Amniotic epithelial cell (primary cell): ENCODE measurements at regions not wholly inside any gene's neighbourhood (a gene's known extent, or its start where the extent isn't known, plus 50 kb on each side); places are given as distances from the start of the nearest gene placed in this dataset.

Experiments
- DNase-seq: peaks from one replicate; pipeline ENCODE4 v3.0.0-alpha.2; 2010; ENCODE audit warnings: low read depth

DNA sequence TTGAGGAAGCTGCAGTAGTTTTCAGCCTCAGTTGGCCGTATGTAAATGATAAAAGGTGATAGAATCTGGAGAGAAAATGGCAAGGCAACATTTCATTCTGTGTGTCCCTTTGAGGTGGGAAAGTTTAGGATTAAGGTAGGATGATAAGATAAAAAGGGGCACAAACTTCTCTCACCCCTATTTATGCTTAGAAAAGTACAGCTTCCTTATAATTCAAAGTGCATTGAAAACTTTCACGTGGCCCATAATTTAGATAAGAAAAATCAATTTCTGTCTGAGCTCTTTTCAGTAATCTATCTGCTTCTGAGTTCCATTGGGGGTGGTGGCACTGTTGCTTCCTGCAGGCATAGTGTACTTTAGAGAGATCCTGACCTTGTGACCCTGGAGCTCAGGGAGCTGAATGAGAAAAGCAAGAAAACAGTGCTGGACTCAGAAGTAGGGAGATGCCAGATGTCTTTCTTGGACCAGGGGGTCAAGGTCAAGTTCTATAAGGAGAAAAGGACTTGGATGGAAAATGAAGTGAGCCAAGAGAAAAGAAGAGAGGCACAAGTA, 187.3 kb downstream of the NDFIP2 start:
- no peak for DNase-seq

DNA sequence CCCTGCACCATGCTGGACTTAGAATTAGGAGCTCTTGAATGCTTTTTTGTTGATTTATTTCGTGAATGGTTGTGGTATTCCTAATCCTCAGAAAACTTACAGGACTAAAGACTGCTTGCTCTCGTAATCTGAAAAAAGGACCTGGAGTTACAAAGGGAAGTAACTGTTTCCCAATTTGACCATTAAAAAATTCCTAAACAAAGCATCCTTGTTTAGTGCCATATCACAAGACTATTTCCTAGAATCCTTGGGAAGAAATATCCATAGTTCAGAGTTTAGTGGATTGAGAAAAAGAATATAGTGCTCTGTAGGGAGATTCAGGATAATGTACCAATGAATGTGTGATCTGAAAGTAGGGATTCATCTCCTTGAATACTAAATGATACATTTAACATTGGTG, 186.8 kb downstream of the NDFIP2 start:
- DNase-seq, result no peak

DNA sequence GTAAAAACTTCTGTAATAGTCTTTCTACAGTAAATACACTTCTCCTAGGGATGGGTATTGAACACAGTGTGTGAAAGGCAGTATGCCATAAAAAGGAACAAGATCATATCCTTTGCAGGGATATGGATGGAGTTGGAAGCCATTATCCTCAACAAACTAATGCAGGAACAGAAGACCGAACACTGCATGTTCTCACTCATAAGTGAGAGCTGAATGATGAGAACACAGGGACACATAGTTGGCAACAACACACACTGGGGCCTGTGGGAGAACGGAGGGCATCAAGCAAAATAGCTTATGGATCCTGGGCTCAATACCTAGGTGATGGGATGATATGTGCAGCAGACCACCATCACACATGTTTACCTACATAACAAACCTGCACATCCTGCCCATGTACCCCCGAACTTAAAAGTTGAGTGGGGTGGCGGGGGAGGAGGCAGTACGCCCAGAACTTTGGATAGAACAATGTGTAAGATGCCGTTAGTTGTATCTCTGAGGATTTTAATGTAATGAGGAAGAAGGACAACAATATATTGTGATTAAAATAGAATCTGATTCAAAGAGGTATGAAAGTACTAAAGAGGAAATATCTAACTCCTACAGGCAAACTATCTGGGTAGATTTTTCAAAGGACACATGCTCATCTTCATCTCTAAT, 183.2 kb downstream of the NDFIP2 start:
- DNase-seq, result no peak

DNA sequence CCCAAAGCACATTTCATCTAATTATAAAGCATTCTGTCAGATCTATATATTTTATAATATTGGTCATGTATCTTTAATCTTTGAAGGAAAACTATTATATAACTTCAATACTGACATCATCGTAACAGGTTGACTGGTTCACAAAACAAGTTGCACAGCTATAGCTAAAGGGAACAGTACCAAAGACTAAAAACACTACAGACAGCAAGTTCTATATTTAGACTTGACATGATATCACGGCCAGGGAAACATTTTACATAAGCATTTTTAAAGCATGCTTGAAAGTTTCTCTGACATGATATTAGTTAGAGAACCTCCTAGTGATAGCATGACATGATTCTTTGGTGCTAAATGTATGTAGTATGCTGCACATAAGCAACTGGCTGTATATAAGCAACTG, 182.5 kb downstream of the NDFIP2 start:
- DNase-seq, result no peak

DNA sequence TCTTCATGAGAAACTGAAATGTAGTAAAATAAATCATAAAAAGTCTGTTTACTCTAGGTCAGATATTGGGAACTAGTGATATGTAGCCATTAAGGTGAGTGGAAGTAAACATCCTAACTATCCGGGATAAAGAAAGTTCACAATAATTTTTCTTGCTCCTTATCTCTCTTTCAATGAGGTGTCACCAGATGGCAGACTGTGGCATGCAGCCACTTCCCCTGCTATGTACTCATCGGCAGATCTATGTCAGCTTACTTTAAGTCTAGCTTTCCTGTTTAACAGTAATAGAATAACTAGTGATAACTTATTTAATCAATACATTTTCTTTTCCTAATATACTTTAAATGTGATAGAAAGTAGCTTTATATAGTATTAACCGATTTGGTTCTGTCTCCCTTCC, 181.9 kb downstream of the NDFIP2 start:
- no peak for DNase-seq

DNA sequence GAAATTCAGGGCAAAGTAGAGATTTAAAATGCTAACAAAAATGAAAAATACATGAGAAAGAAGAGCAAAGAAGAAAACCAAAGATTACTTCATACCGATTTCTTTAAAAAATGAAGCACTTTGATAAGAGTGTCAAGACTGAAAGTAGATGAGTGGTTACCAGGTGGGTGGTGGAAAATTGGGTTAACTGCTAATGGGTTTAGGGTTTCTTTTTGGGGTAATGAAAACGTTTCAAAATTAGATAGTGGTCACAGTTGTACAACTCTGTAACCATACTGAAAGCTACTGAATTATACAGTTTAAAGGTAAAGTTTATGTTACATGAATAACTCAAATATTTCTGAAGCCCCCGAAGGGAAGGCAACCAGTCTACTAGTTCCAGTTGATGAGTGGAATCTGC, 179.4 kb downstream of the NDFIP2 start:
- no peak for DNase-seq

DNA sequence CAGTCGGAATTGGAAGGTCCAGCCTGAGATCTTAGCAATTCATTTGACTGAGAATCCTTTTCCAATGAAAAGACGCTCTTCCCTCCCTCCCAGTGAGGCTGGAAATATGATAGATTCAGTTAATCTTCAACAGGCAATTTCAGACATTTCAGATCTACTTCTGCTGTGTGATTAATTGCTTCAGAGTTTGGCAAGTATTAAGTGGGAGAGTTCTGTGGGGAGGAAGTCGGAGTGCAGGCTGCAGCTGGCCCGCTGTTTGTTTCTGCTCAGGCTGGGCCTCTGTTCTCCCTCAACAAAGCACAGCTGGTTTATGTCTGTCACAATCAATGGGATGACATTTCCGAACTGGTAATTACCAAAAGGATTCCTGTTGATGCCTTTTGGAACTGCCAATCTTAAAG, 178.2 kb downstream of the NDFIP2 start:
- DNase-seq, result peak; percentile 74

DNA sequence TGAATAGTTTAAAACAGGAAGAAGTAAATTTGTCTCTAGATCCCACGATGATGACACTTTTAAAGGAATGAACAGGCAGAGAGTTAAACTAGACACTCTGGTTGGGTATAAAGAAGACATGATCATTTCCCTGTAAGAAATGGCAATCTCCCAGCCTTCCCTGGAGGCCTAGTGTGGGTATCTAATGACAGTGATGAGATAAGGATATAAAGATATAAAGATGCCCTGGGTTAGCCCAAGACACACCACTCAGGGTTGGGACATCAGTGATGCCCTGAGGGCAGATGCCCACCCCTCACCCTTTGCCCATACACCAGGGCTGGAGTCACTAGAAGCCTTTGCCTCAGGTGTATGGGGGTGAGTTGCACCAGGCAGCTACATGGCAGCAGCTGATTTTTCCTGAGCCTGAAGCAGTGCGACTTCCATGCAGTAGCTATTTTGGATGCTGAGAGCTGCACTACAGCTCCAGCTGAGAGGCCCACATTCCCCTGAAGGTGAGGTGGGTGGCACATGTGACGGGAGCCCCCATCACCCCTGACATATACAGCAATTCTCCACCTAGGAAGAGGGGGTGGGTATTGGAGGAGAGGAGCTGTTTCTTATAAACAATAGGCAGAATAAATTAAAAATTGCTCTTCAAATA, 177.5 kb downstream of the NDFIP2 start:
- DNase-seq, result no peak

DNA sequence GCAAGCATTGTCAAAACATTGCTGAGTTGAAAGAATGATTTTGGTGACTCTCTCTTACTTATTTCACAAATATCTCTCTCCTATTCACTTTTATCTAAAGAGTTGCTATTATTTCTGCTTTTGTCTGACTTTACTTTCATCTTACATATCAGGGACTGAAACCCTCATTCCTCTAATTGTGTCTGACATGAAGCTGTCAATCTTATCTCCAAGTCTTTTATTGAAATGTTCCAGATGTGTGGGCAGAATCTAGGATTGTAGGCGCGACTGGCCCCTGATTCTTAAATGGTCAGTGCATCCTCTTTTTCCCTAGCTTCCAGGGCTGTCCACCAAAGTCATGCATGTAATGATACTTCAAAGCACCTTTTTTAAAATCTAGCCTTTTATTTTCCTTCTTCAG, 174.6 kb downstream of the NDFIP2 start:
- DNase-seq, result no peak

DNA sequence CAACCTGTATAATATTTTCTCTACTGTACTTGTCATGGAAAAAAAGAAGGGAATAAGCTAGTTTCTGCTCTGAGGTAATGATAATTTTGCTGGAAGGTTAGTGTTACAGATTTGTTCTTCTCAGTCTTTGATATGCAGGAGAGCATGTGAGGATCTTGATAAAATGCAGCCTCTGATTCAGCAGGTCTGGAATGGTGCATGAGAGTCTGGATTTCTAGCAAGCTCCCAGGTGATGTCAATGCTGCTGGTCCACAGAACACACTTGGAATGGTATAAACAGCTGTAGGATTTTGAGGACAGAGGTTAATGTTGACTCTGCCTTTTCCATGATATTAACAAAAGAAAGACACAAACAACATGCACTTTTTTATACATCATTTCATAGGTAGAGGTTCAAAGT, 173.6 kb downstream of the NDFIP2 start:
- peak; percentile 25 for DNase-seq

DNA sequence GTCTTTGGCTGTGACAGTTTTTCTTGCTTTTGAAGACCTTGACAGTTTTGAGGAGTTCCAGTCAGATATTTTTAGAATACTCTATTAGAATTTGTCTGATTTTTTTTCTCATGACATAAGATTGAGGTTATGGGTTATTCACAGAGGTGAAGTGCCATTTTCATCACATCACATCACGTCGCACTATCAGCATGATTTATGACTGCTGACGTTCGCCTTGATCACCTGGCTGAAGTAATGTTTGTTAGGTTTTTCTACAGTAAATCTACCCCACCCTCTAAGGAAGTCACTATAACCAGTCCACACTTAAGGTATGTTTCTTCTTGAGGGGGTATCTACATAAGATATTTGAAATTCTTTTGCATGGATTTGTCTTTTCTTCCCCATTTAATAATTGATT, 169.7 kb downstream of the NDFIP2 start:
- DNase-seq, result no peak

DNA sequence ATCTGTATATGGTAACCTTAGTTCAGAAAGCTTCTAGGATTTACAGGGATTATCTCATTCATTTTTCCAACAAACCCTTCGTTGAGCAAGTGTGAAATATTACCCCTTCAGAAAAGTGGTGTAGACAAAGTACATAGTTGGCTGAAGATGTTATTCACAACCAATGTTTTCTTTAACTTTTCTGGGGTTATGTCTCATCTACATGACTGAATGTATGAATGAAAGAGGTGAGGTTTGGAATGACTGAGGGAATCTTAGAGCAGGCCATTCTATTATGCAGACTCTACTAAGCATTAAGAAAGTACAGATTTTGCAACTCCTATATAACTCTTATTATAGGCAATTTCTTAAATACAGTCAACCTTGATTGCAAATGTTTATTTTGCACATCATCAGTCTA, 167.2 kb downstream of the NDFIP2 start:
- no peak for DNase-seq

DNA sequence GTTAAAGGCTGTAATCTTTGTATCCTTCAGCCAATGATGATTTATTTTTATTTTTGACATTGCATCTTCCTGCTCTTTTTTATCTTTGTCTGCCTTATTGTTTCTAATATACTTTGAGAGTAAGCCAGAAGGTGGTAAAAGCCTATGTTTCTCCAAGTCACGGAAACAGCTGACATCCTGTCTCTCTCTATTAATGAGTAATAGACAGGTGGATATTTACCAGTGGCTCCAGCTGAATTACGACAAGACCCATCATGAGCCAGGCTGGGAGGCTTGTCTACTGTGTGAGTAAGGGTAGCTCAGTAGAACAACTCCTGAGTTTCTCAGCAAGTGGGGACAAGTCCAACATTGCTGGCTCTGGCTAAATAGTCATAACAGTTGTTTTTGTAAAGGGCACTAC, 166.6 kb downstream of the NDFIP2 start:
- no peak for DNase-seq

DNA sequence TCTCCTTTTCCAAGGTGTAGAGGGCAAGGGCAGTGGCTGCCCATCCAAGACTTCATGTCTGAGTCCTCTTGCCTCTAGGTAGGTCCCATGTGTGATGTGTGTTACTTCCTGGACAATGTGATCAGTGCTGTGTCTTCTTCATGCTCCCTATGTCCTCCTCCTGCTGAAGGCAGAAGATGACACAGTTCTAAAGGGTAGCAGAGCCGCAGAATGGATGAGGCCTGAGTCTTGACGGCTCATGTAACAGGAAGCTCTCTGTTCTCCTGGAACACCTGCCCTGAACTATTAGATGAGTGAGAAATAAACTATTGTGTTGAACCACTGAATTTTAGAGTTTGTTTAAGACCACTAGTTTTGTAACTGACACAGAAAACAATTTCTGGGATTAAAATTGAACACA, 165.9 kb downstream of the NDFIP2 start:
- DNase-seq, result no peak

DNA sequence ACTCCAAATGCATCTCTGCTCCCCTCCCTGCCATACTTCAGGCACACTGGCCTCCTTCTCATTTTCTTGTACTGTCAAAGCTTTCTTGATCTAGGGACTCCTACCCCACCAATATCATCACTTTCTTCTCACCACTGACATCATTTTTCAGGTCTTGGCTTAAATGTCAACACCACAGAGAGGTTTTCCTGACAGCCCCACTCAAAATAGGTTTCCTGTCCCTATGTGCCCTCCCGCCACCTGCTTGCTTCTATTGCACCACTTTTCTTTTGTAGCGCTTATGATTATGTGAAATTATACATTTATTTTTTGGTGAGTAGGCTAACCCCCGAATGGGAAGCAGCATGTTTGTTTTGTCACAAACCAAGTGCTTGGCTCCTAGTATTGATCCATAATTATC, 164.6 kb downstream of the NDFIP2 start:
- no peak for DNase-seq

DNA sequence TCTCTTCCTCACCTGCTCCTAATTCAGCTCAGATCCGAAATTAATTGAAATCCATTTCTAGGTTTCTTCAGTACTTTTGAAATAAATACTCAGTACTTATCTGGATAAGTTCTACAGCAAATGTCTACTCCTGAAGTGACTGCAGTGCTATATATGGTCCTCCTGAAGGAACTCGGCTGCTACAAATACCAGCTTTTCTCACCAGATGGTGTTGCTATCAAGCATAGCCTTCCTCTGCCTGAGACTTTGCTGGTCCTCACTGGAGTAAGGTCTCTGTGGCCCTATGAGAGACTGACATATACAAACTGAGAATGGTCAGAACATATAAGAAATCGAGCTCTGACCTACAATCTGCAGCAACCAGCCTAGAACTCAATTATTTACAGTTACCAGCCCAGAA, 161.6 kb downstream of the NDFIP2 start:
- no peak for DNase-seq

DNA sequence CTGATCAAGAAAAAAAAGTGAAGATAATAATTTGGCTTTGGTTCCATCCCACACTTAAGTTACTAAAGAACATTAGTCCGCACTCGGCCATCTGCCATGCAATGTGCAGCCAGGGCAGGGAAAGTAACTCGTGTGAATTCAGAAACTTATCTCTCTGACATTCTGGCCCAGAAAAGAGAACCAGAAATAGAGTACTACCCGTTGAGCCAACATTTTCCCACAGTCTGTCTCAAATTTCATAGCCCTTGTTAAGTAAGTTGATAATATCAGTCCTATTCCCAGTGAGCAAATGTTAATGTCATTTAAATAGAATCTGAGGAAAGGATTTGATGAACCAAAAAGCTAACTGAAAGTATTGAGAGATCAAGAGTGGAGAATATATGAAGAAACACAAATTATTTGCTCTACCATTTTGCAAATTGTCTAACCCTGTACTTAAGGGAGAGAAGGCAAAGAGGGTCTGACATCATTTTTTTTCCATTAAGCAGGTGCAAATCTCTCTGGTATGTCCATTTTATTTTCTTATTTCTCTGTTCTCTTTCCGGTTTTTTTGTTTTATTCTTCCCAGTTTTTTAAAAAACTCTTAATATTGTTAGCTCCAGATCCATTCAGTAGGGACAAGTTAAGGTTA, 156.3 kb downstream of the NDFIP2 start:
- peak; percentile 16 for DNase-seq

DNA sequence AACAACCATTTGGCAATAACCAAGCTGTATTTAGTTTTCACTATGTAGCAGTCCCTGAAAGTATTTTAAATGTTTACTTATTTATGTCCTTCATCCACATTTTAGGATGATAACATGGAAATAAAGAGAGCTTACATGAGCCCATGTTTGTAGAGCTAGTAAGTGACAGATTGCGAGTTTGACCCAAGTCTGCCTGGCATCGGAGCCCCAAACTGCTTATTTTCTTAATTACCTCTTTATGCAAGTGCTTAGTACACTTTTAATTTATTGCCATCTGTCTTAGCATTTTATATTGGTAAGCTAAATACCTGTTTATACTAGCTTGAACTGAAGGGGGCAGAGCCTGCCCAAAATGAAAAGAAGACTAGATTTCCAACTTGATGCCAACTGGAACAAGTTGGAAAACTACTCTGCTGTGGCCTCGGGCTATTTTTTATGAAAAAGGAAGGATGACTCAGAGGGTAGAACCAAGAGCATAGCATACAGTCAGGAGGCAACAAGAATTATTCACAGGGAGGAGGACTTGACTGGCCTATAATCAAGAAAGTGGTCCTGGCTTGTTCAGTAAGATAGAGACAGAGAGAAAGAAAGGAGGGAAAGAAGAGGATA, 150.2 kb downstream of the NDFIP2 start:
- DNase-seq, result peak; percentile 54

DNA sequence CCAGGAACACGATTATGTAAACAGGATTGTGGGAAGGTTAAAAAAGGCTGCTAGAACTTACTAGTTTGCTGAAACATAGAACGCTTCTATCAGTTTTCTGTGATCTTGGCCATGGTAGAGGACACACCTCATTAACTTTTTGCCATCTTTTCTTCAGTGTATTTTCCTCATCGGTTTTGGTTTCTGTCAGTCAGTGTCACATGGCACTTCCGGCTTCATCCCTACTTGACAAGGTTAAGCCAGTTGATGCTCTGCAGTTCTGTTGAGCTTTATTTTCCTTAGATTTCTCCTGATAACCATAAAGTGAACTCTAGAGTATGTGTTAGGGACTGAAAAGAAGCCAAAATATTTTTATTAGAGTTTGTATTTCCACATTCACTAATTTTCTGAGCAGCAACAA, 147.5 kb downstream of the NDFIP2 start:
- DNase-seq, result peak; percentile 37

DNA sequence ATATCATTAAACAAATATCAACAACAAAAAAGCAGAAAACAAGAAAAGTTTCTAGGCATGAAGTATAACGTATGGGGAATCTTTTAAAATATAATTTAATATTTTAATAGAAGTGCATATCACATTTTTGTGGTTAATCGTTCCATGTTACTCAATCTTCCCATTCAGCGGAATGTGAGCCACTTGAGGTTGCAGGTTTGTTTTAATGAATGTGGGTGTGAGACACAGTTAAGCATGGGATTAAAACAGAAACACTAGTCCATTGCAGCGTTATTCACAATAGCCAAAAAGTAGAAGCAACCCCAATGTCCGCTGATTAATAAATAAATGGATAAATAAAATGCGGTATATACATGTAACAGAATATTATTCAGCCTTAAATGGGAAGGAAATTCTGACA, 146.0 kb downstream of the NDFIP2 start:
- DNase-seq, result no peak

DNA sequence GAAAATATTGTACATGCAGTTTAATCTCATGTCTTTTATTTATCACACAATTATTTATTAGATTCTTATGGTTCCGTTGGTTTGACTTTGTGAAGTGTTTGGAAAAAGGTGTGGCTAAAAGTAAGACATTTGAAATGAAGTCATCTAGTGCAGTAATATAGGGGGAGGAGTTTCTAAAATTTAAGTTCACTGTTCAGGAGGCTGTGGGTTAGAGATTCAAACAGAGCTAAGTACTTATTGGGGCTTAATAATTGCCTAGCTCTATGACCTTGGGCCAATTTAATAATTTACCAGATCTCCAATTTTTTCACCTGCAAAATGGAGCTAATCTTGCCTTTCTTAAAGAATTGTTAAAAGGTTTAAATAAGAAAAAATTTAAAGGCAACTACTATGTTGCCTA, 144.6 kb downstream of the NDFIP2 start:
- DNase-seq, result no peak

DNA sequence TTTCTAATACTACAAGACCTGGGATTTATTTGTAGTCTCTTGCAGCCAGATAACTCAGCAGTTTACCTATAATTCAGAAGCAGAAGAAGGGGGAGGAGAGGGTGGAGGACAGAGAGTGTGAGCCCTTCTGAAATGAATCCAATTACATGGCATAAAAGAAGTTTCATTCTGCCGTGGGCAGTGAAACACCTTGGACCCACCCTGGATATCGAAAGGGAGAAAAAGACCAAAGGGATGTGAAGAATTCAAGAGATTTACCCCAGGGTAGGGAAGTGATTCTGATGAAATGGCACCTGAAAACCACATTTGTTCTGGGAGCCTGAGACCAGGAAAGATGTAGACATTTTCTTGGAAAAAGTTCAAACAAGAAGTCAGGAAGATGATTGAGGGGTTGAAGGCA, 140.9 kb downstream of the NDFIP2 start:
- no peak for DNase-seq

DNA sequence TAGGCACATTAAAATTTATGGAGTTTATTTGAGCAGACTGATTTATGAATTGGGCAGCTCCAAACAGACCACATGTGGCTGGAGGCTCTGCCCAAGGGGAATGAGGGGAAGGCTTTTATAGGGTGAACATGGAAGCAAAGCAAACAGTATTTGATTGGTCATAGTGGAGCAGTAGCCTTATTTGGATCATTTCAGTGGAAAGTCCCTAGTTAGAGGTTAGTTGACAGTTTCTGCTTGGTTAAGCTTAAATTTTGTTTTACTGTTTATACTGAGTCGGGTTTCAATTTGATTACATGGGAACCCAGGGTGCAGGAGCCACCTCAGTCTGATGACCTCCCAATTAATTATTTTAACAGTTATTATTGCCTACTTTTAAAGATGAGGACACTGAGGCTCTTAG, 140.5 kb downstream of the NDFIP2 start:
- no peak for DNase-seq
